ENCODE measurements at regions not wholly inside any gene's neighbourhood (a gene's known extent, or its start where the extent isn't known, plus 50 kb on each side); places are given as distances from the start of the nearest gene placed in this dataset.

DNA sequence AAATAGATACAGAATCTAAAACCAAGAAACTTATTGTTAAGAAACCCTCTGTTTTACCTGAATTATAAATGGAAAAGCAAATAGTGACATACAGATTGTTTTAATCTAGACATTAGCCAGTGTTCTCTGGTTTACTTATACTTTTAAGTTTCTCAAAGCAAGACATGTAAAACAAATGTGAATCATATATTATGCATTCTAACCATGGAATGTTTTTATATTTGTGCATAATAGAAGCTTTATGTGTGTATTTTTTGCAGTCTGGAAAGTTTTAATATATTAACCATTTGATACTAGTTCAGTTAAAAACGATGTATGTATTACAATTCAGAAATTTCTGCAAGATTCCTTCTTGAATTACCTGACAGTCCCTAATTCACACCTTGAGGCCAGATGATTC, 150.6 kb upstream of the TMEM72 start:
- no peak for TF ChIP-seq POLR2A (IDR thresholded peaks at IDR 0.05)
- TF ChIP-seq, protein P1, sequence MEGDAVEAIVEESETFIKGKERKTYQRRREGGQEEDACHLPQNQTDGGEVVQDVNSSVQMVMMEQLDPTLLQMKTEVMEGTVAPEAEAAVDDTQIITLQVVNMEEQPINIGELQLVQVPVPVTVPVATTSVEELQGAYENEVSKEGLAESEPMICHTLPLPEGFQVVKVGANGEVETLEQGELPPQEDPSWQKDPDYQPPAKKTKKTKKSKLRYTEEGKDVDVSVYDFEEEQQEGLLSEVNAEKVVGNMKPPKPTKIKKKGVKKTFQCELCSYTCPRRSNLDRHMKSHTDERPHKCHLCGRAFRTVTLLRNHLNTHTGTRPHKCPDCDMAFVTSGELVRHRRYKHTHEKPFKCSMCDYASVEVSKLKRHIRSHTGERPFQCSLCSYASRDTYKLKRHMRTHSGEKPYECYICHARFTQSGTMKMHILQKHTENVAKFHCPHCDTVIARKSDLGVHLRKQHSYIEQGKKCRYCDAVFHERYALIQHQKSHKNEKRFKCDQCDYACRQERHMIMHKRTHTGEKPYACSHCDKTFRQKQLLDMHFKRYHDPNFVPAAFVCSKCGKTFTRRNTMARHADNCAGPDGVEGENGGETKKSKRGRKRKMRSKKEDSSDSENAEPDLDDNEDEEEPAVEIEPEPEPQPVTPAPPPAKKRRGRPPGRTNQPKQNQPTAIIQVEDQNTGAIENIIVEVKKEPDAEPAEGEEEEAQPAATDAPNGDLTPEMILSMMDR (IDR thresholded peaks at IDR 0.05) = no peak

Data from prostate gland (tissue), 2 donors.